ENCODE measurements at regions not wholly inside any gene's neighbourhood (a gene's known extent, or its start where the extent isn't known, plus 50 kb on each side); places are given as distances from the start of the nearest gene placed in this dataset.

DNA sequence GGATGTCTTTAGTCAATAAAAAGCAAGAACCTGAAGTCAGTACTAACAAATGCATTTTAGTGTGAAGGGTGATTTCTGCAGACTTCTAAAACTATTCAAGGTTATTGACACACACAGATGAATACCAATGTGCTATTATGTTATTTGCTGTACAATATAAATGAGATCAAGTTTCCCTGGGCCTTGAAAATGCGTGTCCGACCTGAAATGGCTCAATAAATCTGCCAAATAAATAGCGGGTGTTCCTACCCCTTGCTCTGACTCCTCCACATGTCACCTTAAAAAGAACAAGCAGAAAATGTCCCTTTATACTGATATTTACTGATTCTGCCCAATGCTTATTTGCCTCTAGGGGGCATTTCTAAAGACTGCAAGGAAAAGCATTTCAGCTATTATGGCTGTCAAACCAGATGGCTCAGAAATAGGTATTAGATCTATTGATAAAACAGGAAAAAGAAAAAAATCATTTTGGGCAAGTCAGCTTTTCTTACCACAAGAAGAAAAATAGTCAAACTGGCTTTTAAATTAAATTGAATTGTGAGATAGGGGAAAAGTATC is 367.3 kb upstream of the KITLG start:
- H3K36me3 ChIP-seq (ENCODE audit: control insufficient read depth, insufficient read depth, low read length): no peaks in the 10 kb centered on the region; the same call in 1 of the 2 replicates
- H3K4me1 ChIP-seq: peaks cover 66% of the 10 kb centered on the region
- peak overlapping the region; percentile 48 for H3K27ac Mint-ChIP-seq (ENCODE audit: unreplicated experiment)
- no peaks in the 10 kb centered on the region for H3K27me3 Mint-ChIP-seq (ENCODE audit: insufficient read depth, unreplicated experiment)
- peaks cover 62% of the 10 kb centered on the region for H3K4me1 Mint-ChIP-seq (ENCODE audit: low read depth, unreplicated experiment)
- CTCF ChIA-PET: no interaction called here
- no peak overlapping the region for H3K4me3 Mint-ChIP-seq (ENCODE audit: unreplicated experiment)
- POLR2A ChIA-PET: interaction anchor here (0.5 kb wide), 1 partner anchor 10 kb away, joined by 4 read pairs; no protein-coding TSS in a partner anchor
- BruUV-seq (replicated peaks): no TSS peak
- TF ChIP-seq, protein P1, sequence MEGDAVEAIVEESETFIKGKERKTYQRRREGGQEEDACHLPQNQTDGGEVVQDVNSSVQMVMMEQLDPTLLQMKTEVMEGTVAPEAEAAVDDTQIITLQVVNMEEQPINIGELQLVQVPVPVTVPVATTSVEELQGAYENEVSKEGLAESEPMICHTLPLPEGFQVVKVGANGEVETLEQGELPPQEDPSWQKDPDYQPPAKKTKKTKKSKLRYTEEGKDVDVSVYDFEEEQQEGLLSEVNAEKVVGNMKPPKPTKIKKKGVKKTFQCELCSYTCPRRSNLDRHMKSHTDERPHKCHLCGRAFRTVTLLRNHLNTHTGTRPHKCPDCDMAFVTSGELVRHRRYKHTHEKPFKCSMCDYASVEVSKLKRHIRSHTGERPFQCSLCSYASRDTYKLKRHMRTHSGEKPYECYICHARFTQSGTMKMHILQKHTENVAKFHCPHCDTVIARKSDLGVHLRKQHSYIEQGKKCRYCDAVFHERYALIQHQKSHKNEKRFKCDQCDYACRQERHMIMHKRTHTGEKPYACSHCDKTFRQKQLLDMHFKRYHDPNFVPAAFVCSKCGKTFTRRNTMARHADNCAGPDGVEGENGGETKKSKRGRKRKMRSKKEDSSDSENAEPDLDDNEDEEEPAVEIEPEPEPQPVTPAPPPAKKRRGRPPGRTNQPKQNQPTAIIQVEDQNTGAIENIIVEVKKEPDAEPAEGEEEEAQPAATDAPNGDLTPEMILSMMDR (IDR thresholded peaks at IDR 0.05; ENCODE audit: insufficient read depth in 1 of 2, low read depth in 1 of 2, low read length in 1 of 2, severe bottlenecking in 1 of 2, unreplicated experiment in 1 of 2): no peak
- intact Hi-C loops (cut with micrococcal nuclease; ENCODE audit: unreplicated experiment): no loop called here
- peaks cover 9% of the 10 kb centered on the region; the same call in 1 of the 2 replicates for H3K9me3 ChIP-seq
- peaks cover 6% of the 10 kb centered on the region for H3K36me3 Mint-ChIP-seq (ENCODE audit: insufficient read depth, unreplicated experiment)
- H3K9me3 Mint-ChIP-seq (ENCODE audit: unreplicated experiment): peaks cover 10% of the 10 kb centered on the region
- H3K4me3 ChIP-seq (ENCODE audit: low read depth, low read length): no peak overlapping the region
- DNase-seq: no peak
- H3K27me3 ChIP-seq (replicated peaks; ENCODE audit: control insufficient read depth, insufficient read depth, low read length): no peaks in the 10 kb centered on the region

DNA sequence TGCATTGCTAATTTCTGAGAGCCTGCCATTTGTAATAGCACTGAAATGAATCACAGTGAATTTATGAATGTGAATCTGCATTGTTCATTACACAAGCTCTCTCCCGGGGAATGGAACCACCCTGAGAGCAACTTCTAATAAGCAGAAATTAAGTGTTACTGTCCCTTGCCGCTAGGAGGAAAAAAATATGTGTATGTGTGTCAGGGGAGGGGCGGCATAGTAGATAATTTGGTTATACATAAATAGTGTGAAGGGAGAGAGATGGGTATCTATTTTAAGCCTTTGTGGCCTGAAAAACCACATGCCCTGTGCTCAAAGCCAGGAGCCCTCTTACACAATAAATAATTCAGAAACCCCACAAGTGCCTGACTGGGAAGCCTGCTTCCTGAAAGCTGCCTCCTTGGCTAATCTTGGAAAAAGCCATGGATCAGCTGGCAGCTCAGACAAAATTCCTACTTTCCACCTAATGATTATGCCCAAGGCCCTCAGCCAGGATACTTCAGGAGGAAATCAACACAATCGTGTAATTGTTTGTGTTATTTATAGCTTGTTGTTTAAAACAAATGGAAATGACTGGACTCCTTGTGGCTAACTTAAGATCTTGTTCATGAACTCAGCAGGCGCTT is 366.2 kb upstream of the KITLG start:
- H3K9me3 Mint-ChIP-seq (ENCODE audit: unreplicated experiment): peaks cover 15% of the 10 kb centered on the region
- no peak overlapping the region for H3K4me3 ChIP-seq (ENCODE audit: low read depth, low read length)
- no peaks in the 10 kb centered on the region for H3K27me3 ChIP-seq (replicated peaks; ENCODE audit: control insufficient read depth, insufficient read depth, low read length)
- TF ChIP-seq, protein P1 (IDR thresholded peaks at IDR 0.05; ENCODE audit: insufficient read depth in 1 of 2, low read depth in 1 of 2, low read length in 1 of 2, severe bottlenecking in 1 of 2, unreplicated experiment in 1 of 2): no peak
- H3K27me3 Mint-ChIP-seq (ENCODE audit: insufficient read depth, unreplicated experiment): no peaks in the 10 kb centered on the region
- CTCF ChIA-PET: no interaction called here
- BruUV-seq (replicated peaks): no TSS peak
- H3K27ac Mint-ChIP-seq (ENCODE audit: unreplicated experiment): peak overlapping the region; percentile 48
- intact Hi-C loops (cut with micrococcal nuclease; ENCODE audit: unreplicated experiment): no loop called here
- H3K36me3 Mint-ChIP-seq (ENCODE audit: insufficient read depth, unreplicated experiment): peaks cover 6% of the 10 kb centered on the region
- no peak for DNase-seq
- H3K4me1 ChIP-seq: peaks cover 55% of the 10 kb centered on the region
- H3K36me3 ChIP-seq (ENCODE audit: control insufficient read depth, insufficient read depth, low read length): no peaks in the 10 kb centered on the region; the same call in 1 of the 2 replicates
- H3K4me1 Mint-ChIP-seq (ENCODE audit: low read depth, unreplicated experiment): peaks cover 57% of the 10 kb centered on the region
- H3K9me3 ChIP-seq: peaks cover 9% of the 10 kb centered on the region; the same call in 1 of the 2 replicates
- POLR2A ChIA-PET: no interaction called here
- no peak overlapping the region for H3K4me3 Mint-ChIP-seq (ENCODE audit: unreplicated experiment)

DNA sequence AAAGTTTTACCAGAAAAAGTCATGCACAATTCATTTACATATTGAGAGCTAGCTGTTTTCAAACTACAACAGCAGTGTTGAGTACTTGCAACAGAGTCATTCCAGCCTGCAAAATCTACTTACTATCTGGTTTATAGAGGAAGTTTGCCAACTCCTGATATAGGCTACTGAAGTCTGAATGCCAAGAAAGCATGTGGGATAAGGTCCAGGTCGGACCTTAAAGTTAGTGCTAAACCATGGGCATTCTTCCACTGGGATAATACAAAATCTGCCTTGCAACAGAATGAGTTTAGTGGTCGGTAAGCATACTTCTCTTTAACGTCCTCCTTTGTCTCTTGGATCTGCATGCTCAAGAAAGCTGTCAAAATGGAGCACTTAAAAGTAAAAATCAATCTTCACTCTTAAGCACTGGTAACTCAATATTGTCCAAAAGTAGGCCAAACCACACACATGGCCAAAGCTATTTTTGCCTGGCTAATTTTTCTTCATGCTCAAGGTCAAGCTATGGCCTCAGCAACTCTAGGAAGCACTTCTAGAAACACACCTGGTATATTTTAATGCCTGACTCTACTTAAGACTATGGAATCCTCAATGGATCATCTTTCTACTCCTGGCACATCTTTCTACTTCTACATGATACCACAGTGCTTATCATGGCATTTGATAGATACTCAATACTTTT is 364.9 kb upstream of the KITLG start:
- ChIA-PET CTCF (no interaction called here), POLR2A (no interaction called here)
- Histone ChIP-seq H3K36me3 (ENCODE audit: control insufficient read depth, insufficient read depth, low read length) (no peaks in the 10 kb centered on the region; the same call in 1 of the 2 replicates), H3K9me3 (peaks cover 9% of the 10 kb centered on the region), H3K4me1 (peaks cover 42% of the 10 kb centered on the region), H3K4me3 (ENCODE audit: low read depth, low read length) (no peak overlapping the region), H3K27me3 (replicated peaks; ENCODE audit: control insufficient read depth, insufficient read depth, low read length) (no peaks in the 10 kb centered on the region)
- Mint-ChIP-seq H3K27ac (ENCODE audit: unreplicated experiment) (peak overlapping the region; percentile 79), H3K4me3 (ENCODE audit: unreplicated experiment) (peak overlapping the region; percentile 56), H3K36me3 (ENCODE audit: insufficient read depth, unreplicated experiment) (peaks cover 6% of the 10 kb centered on the region), H3K27me3 (ENCODE audit: insufficient read depth, unreplicated experiment) (no peaks in the 10 kb centered on the region), H3K4me1 (ENCODE audit: low read depth, unreplicated experiment) (peaks cover 56% of the 10 kb centered on the region), H3K9me3 (ENCODE audit: unreplicated experiment) (peaks cover 24% of the 10 kb centered on the region)
- TF ChIP-seq, protein P1 (IDR thresholded peaks at IDR 0.05; ENCODE audit: insufficient read depth in 1 of 2, low read depth in 1 of 2, low read length in 1 of 2, severe bottlenecking in 1 of 2, unreplicated experiment in 1 of 2): no peak
- DNase-seq: no peak
- no TSS peak for BruUV-seq (replicated peaks)
- intact Hi-C loops (cut with micrococcal nuclease; ENCODE audit: unreplicated experiment): no loop called here

Measured in Caco-2 (cell line).